HUES48 (cell line): ENCODE measurements at regions not wholly inside any gene's neighbourhood (a gene's known extent, or its start where the extent isn't known, plus 50 kb on each side); places are given as distances from the start of the nearest gene placed in this dataset.
"Not testable (repeated sequence)": the region's sequence is repeated elsewhere in the genome, so short reads cannot be mapped to it uniquely, and the experiment has no call there.

Source experiments
- H3K27ac ChIP-seq: one replicate; pipeline ENCODE4 v1.7.0; 2013; ENCODE audit warnings: low read depth, low read length, inconsistent platforms
- H3K27me3 ChIP-seq: 2 replicates; pipeline ENCODE4 v1.6.1; 2013; ENCODE audit warnings: mild to moderate bottlenecking, low read length; ENCODE audit not compliant: control insufficient read depth, insufficient read depth
- H3K36me3 ChIP-seq: 2 replicates; pipeline ENCODE4 v1.6.1; 2013; ENCODE audit warnings: low read length; ENCODE audit not compliant: control insufficient read depth, insufficient read depth
- H3K4me1 ChIP-seq: 2 replicates; pipeline ENCODE4 v1.6.1; 2013; ENCODE audit warnings: mild to moderate bottlenecking, low read length; ENCODE audit not compliant: control insufficient read depth, insufficient read depth
- H3K4me3 ChIP-seq: 2 replicates; pipeline ENCODE4 v1.5.1; 2013; ENCODE audit warnings: mild to moderate bottlenecking, low read depth, low read length
- H3K9ac ChIP-seq: 2 replicates; pipeline ENCODE4 v1.6.1; 2013; ENCODE audit warnings: mild to moderate bottlenecking, low read depth, low read length, moderate library complexity
- H3K9me3 ChIP-seq: 2 replicates; pipeline ENCODE4 v1.6.1; 2013; ENCODE audit warnings: low read length; ENCODE audit not compliant: control insufficient read depth, insufficient read depth

DNA sequence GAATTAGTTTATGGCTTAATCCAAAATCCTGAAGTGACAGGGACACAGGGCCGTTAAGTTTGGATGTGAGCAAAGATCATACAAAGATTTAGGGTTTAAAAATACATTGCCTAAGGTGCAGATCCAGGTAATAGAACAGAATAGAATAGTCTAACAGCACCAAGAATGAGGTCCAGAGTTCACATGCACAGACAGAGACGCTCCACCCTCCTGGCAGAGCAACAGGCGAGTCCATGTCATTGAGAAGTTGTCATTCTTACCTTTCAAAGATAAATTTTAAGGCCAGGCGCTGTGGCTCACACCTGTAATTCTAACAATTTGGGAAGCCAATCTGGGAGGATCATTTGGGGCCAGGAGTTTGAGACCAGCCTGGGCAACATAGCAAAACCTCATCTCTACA, 209.1 kb upstream of the AUTS2 start:
- no peaks in the 10 kb centered on the region for H3K9me3 ChIP-seq
- no peaks in the 10 kb centered on the region for H3K27me3 ChIP-seq
- H3K27ac ChIP-seq: no peak overlapping the region
- H3K9ac ChIP-seq: no peak overlapping the region
- no peaks in the 10 kb centered on the region for H3K36me3 ChIP-seq
- H3K4me1 ChIP-seq: no peaks in the 10 kb centered on the region
- no peak overlapping the region for H3K4me3 ChIP-seq

GRCh38 chr7:69393912-69394311, 204.4 kb upstream of the AUTS2 start:
- not testable (repeated sequence) for H3K27ac ChIP-seq, H3K4me1 ChIP-seq, H3K4me3 ChIP-seq, H3K9me3 ChIP-seq, H3K9ac ChIP-seq, H3K36me3 ChIP-seq, H3K27me3 ChIP-seq

DNA sequence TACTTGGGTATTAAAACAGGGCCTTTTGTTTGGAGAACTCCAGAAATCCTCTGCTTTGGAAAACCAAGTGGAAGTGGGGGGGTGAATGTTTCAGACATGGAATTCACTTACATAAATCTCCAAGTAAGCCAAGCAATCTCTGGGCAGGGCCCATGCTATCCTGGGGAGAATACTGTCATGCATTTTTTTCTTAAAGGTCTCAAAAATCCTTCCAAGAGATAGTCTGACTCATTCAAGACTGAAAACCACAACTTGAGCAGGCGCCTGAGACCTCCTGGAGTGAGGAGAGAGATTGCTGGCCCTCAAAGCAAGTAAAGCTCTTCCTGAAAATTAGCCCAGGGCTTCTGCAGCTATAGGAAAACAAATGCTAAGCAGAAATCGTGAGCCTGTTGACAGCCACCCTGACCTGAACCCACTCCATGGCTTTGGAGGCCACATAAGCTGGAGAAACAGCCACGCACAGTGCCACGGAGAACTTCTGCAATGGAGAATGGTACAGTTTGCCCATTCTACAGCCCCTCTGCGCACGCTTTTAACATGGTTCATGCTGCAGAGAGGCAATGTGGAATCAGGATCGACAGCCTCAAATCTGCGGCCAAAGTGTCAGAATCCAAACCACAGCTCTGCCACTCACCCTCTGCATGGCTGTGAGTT, 203.1 kb upstream of the AUTS2 start:
- no peaks in the 10 kb centered on the region for H3K27me3 ChIP-seq
- H3K27ac ChIP-seq: no peak overlapping the region
- no peak overlapping the region for H3K9ac ChIP-seq
- no peaks in the 10 kb centered on the region for H3K9me3 ChIP-seq
- H3K36me3 ChIP-seq: no peaks in the 10 kb centered on the region
- no peak overlapping the region for H3K4me3 ChIP-seq
- H3K4me1 ChIP-seq: peaks cover 13% of the 10 kb centered on the region

DNA sequence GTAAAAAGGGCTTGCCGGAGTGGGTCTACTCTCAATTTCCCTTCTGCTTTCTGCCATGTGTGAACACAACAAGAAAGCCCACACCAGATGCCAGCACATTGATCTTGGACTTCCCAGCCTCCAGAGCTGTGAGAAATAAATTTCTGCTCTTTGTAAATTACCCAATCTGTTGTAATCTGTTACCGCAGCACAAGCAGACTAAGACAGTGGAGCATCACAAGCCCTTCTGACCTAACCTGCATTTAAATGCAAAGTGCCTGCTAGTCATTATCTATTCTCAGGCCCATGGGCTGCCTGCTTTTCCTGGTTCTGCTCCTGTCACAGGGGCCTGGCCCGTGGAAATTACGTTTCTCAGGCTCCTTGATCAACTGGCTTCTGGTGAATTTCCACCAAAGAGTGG, 199.3 kb upstream of the AUTS2 start:
- H3K4me3 ChIP-seq: no peak overlapping the region
- H3K9me3 ChIP-seq: no peaks in the 10 kb centered on the region
- no peak overlapping the region for H3K9ac ChIP-seq
- peaks cover 13% of the 10 kb centered on the region for H3K4me1 ChIP-seq
- H3K27me3 ChIP-seq: no peaks in the 10 kb centered on the region
- H3K36me3 ChIP-seq: no peaks in the 10 kb centered on the region
- peak overlapping the region; percentile 93 for H3K27ac ChIP-seq

DNA sequence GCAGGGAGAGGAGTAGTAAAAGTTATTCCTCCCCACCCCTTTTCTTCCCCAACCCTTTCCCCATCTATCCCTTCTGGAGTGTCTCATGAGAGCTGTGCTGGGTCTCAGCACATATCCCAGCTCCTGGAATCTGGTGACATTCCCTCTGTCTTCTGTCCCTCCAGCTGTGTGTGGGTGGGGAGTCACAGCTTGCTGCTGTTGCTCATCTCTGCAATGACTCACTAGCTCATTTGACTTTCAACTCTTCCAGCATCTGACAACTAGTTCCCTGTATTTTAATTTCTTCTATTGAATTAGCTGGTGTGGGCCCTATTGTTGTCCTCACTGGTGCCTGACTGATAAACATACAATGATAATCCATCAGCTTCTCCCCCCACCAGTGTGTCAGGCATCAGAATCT, 198.9 kb upstream of the AUTS2 start:
- Histone ChIP-seq H3K4me1 (peaks cover 13% of the 10 kb centered on the region), H3K9ac (no peak overlapping the region), H3K9me3 (no peaks in the 10 kb centered on the region), H3K36me3 (no peaks in the 10 kb centered on the region), H3K4me3 (no peak overlapping the region), H3K27ac (peak overlapping the region; percentile 93), H3K27me3 (no peaks in the 10 kb centered on the region)

DNA sequence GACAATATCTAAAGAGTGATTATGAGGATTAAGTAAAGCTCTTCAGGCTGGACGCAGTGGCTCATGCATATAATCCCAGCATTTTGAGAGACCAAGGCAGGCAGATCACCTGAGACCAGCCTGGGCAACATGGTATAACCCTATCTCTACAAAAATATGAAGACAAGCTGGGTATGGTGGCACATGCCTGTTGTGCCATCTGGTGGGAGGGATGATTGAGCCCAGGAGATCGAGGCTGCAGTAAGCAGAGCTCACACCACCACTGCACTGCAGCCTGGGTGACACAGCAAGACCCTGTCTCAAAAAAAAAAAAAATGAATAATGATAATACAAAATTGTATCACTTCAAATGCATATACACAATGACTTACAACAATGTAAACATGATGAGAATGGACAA, 195.6 kb upstream of the AUTS2 start:
- Histone ChIP-seq H3K4me3 (no peak overlapping the region), H3K9me3 (no peaks in the 10 kb centered on the region), H3K27ac (no peak overlapping the region), H3K36me3 (no peaks in the 10 kb centered on the region), H3K27me3 (no peaks in the 10 kb centered on the region), H3K4me1 (peaks cover 13% of the 10 kb centered on the region), H3K9ac (no peak overlapping the region)

- H3K36me3 ChIP-seq: no peaks in the 10 kb centered on the region
- H3K9ac ChIP-seq: no peak overlapping the region
- peaks cover 13% of the 10 kb centered on the region for H3K4me1 ChIP-seq
- no peaks in the 10 kb centered on the region for H3K27me3 ChIP-seq
- no peaks in the 10 kb centered on the region for H3K9me3 ChIP-seq
- no peak overlapping the region for H3K4me3 ChIP-seq
- H3K27ac ChIP-seq: no peak overlapping the region
These were observed 195.1 kb upstream of the AUTS2 start for GRCh38 chr7:69403169-69403568.

- Histone ChIP-seq H3K4me3 (no peak overlapping the region), H3K9me3 (no peaks in the 10 kb centered on the region), H3K9ac (no peak overlapping the region), H3K27me3 (no peaks in the 10 kb centered on the region), H3K4me1 (no peaks in the 10 kb centered on the region), H3K27ac (no peak overlapping the region), H3K36me3 (no peaks in the 10 kb centered on the region)
These were observed 187.3 kb upstream of the AUTS2 start for GRCh38 chr7:69411018-69411417.

DNA sequence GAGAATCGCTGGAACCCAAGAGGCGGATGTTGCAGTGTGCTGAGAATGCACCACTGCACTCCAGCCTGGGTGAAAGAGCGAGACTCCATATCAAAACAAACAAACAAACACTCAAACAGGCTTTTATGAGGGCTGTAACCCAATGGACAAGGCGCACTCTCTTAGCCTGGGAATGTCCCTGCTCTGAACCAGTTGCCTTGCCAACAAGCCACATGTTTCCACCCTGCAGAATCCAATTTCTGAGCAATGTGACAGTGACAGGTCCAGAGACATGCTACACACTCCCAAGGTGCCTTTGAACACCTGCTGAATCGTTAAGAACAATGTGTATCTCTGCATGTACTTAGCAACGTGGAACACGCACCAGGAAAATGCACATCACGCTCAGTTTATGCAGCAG, 186.8 kb upstream of the AUTS2 start:
- H3K27me3 ChIP-seq: no peaks in the 10 kb centered on the region
- no peaks in the 10 kb centered on the region for H3K36me3 ChIP-seq
- no peaks in the 10 kb centered on the region for H3K4me1 ChIP-seq
- H3K9ac ChIP-seq: no peak overlapping the region
- H3K4me3 ChIP-seq: no peak overlapping the region
- no peak overlapping the region for H3K27ac ChIP-seq
- no peaks in the 10 kb centered on the region for H3K9me3 ChIP-seq

DNA sequence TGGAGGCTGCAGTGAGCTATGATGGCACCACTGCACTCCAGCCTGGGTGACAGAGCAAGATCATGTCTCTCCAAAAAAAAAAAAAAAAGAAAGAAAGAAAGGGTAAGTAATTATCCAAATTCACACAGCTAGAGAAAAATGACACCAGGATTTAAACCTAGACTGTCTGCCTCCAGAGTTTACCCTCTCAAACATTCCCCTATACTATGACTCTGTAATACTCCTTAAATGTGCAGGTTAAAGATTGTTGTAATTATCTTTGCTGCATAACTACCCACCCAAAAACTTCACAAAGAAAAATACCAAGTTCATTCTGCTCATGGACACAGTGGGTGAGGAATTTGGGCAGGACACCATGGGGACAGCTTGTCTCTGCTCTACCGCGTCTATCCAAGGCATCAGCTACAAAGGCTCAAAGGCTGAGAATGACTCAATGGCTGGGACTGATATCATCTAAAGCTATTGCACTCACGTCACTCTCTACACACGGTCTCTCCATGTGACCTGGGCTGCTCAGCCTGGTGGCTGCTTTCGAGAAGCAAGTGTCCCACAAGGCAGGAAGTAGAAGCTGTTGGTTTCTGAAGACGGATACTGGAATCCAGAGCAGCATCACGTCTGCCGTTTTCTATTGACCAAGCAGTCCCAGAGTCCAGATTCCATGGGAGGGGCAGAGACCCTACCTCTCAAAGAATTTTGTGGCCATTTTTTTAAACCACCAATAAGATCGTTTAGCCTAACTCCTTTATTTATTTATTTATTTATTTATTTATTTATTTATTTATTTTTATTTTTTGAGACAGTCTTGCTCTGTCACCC, 185.7 kb upstream of the AUTS2 start:
- Histone ChIP-seq H3K27ac (no peak overlapping the region), H3K9ac (no peak overlapping the region), H3K4me3 (no peak overlapping the region), H3K27me3 (no peaks in the 10 kb centered on the region), H3K9me3 (no peaks in the 10 kb centered on the region), H3K4me1 (no peaks in the 10 kb centered on the region), H3K36me3 (no peaks in the 10 kb centered on the region)

DNA sequence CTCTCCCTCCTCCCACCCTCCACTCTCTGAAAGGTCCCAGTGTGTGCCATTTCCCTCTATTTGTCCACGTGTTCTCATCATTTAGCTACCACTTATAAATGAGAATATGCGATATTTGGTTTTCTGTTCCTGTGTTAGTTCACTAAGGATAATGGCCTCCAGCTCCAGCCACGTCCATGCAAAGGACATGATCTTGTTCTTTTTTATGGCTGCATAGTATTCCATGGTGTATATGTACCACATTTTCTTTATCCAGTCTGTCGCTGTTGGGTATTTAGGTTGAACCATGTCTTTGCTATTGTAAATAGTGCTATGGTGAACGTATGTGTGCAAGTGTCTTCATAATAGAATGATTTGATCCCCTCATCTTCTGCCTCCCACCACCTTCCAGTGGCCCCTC, 183.7 kb upstream of the AUTS2 start:
- H3K9me3 ChIP-seq: no peaks in the 10 kb centered on the region
- no peak overlapping the region for H3K9ac ChIP-seq
- no peaks in the 10 kb centered on the region for H3K27me3 ChIP-seq
- H3K27ac ChIP-seq: no peak overlapping the region
- H3K36me3 ChIP-seq: no peaks in the 10 kb centered on the region
- no peaks in the 10 kb centered on the region for H3K4me1 ChIP-seq
- H3K4me3 ChIP-seq: no peak overlapping the region
